ENCODE measurements at regions not wholly inside any gene's neighbourhood (a gene's known extent, or its start where the extent isn't known, plus 50 kb on each side); places are given as distances from the start of the nearest gene placed in this dataset.

DNA sequence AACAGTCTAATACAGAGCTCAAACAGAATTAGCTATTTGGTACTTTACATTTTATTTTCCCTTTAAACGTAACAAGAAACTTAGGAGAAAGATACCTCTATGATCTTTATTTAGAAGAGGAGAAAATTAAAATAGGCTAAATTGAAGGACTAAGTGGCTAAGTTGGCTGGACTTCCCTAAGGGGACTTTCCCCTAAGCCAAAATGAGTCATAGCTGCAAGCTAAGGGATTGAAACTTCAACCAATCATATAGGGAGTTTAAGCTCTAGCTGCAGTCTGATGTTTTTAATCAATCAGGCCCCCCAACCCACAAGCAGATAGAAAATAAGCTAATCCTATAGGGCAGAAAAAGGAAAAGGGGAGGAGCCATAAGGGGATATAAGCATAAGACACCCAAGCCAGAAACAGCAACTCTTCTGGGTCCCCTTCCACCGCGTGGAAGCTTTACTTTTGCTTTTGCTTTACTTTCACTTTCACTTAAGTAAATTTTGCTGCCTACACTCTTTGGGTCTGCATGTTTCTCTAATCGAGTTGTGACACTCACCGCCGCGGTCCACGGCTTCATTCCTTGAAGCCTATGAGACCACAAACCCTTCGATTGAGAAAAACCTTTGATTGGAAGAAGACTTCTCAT is 1108.5 kb upstream of the EPHA6 start:
- TF ChIP-seq, protein P1, sequence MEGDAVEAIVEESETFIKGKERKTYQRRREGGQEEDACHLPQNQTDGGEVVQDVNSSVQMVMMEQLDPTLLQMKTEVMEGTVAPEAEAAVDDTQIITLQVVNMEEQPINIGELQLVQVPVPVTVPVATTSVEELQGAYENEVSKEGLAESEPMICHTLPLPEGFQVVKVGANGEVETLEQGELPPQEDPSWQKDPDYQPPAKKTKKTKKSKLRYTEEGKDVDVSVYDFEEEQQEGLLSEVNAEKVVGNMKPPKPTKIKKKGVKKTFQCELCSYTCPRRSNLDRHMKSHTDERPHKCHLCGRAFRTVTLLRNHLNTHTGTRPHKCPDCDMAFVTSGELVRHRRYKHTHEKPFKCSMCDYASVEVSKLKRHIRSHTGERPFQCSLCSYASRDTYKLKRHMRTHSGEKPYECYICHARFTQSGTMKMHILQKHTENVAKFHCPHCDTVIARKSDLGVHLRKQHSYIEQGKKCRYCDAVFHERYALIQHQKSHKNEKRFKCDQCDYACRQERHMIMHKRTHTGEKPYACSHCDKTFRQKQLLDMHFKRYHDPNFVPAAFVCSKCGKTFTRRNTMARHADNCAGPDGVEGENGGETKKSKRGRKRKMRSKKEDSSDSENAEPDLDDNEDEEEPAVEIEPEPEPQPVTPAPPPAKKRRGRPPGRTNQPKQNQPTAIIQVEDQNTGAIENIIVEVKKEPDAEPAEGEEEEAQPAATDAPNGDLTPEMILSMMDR (IDR thresholded peaks at IDR 0.05): no peak
- no peak for TF ChIP-seq POLR2A (IDR thresholded peaks at IDR 0.05)
